OCI-LY1 (cell line): ENCODE measurements at regions not wholly inside any gene's neighbourhood (a gene's known extent, or its start where the extent isn't known, plus 50 kb on each side); places are given as distances from the start of the nearest gene placed in this dataset.

Experiments used
- H2AFZ ChIP-seq: fragments of 200-600 bp; sonication (generic), shearing (Covaris generic); 2 replicates; pipeline ENCODE4 v1.6.0; 2014; ENCODE audit warnings: antibody characterized with exemption, mild to moderate bottlenecking, low read length
- H3F3A ChIP-seq: fragments of 200-600 bp; sonication (generic), shearing (Covaris generic); 2 replicates; pipeline ENCODE4 v1.6.0; 2014; ENCODE audit warnings: mild to moderate bottlenecking, antibody characterized with exemption, low read length, moderate library complexity; ENCODE audit not compliant: insufficient read depth
- H3K27ac ChIP-seq: fragments of 200-600 bp; sonication (generic); 2 replicates; pipeline ENCODE4 v1.5.1; 2014; ENCODE audit warnings: low read length, mixed run types, mild to moderate bottlenecking, low read depth; ENCODE audit not compliant: poor library complexity, severe bottlenecking
- H3K27me3 ChIP-seq: fragments of 200-600 bp; sonication (generic); 2 replicates; pipeline ENCODE4 v1.6.0; 2014; ENCODE audit warnings: antibody characterized with exemption, mild to moderate bottlenecking, low read length, moderate library complexity; ENCODE audit not compliant: insufficient read depth
- H3K36me3 ChIP-seq: fragments of 200-600 bp; sonication (generic); 2 replicates; pipeline ENCODE4 v1.6.1; 2014; ENCODE audit warnings: mild to moderate bottlenecking, antibody characterized with exemption, low read length, moderate library complexity, mixed read lengths; ENCODE audit not compliant: insufficient read depth
- H3K4me1 ChIP-seq: fragments of 200-600 bp; sonication (generic); 2 replicates; pipeline ENCODE4 v1.5.1; 2014; ENCODE audit warnings: mild to moderate bottlenecking, low read length, moderate library complexity; ENCODE audit not compliant: insufficient read depth, severe bottlenecking
- H3K4me2 ChIP-seq: fragments of 200-600 bp; sonication (generic), shearing (Covaris generic); 2 replicates; pipeline ENCODE4 v1.6.1; 2014; ENCODE audit warnings: low read length
- H3K4me3 ChIP-seq: fragments of 200-600 bp; sonication (generic); 2 replicates; pipeline ENCODE4 v1.5.1; 2014; ENCODE audit warnings: low read length, low read depth, mild to moderate bottlenecking, mixed read lengths; ENCODE audit not compliant: poor library complexity, severe bottlenecking
- H3K79me2 ChIP-seq: fragments of 200-600 bp; shearing (Covaris generic); 2 replicates; pipeline ENCODE4 v1.6.1; 2016; ENCODE audit warnings: mixed run types, low read length, mixed read lengths; ENCODE audit not compliant: insufficient read depth
- H3K9ac ChIP-seq: fragments of 200-600 bp; sonication (generic), shearing (Covaris generic); 2 replicates; pipeline ENCODE4 v1.6.1; 2014; ENCODE audit warnings: mild to moderate bottlenecking, low read length, mixed read lengths
- H3K9me2 ChIP-seq: fragments of 200-600 bp; sonication (generic), shearing (Covaris generic); 2 replicates; pipeline ENCODE4 v1.6.1; 2014; ENCODE audit warnings: low read depth, mild to moderate bottlenecking, low read length, mixed read lengths
- H3K9me3 ChIP-seq: fragments of 200-600 bp; shearing (Covaris generic); 2 replicates; pipeline ENCODE4 v1.6.1; 2014; ENCODE audit warnings: low read length, mixed read lengths
- H4K20me1 ChIP-seq: fragments of 200-600 bp; sonication (generic), shearing (Covaris generic); 2 replicates; pipeline ENCODE4 v1.6.0; 2016; ENCODE audit warnings: mild to moderate bottlenecking, low read length; ENCODE audit not compliant: insufficient read depth
- EZH2 ChIP-seq: fragments of 200-600 bp; sonication (generic), shearing (Covaris generic); IDR thresholded peaks from 2 replicates; pipeline ENCODE4 v1.8.0; 2017; ENCODE audit warnings: borderline replicate concordance, mixed run types, mild to moderate bottlenecking, antibody characterized with exemption, low read length, moderate library complexity, mixed read lengths
- TF ChIP-seq, protein P1 (sequence below): fragments of 200-600 bp; sonication (generic), shearing (Covaris generic); IDR thresholded peaks from 2 replicates; pipeline ENCODE4 v1.5.1; 2017; ENCODE audit warnings: mild to moderate bottlenecking, antibody characterized with exemption, low read length, moderate library complexity, mixed read lengths

- Histone ChIP-seq H4K20me1 (no peaks in the 10 kb centered on the region), H2AFZ (no peak overlapping the region), H3K36me3 (no peaks in the 10 kb centered on the region), H3K4me1 (no peaks in the 10 kb centered on the region), H3K9me2 (no peaks in the 10 kb centered on the region), H3F3A (no peaks in the 10 kb centered on the region), H3K9me3 (no peaks in the 10 kb centered on the region), H3K9ac (no peak overlapping the region), H3K79me2 (no peaks in the 10 kb centered on the region), H3K27me3 (no peaks in the 10 kb centered on the region), H3K4me3 (no peak overlapping the region), H3K4me2 (no peak overlapping the region), H3K27ac (no peak overlapping the region)
- TF ChIP-seq, protein P1, sequence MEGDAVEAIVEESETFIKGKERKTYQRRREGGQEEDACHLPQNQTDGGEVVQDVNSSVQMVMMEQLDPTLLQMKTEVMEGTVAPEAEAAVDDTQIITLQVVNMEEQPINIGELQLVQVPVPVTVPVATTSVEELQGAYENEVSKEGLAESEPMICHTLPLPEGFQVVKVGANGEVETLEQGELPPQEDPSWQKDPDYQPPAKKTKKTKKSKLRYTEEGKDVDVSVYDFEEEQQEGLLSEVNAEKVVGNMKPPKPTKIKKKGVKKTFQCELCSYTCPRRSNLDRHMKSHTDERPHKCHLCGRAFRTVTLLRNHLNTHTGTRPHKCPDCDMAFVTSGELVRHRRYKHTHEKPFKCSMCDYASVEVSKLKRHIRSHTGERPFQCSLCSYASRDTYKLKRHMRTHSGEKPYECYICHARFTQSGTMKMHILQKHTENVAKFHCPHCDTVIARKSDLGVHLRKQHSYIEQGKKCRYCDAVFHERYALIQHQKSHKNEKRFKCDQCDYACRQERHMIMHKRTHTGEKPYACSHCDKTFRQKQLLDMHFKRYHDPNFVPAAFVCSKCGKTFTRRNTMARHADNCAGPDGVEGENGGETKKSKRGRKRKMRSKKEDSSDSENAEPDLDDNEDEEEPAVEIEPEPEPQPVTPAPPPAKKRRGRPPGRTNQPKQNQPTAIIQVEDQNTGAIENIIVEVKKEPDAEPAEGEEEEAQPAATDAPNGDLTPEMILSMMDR, result no peak
- no peak for TF ChIP-seq EZH2
These were observed 996.7 kb upstream of the CHORDC1 start for GRCh38 chr11:91219535-91219934.

DNA sequence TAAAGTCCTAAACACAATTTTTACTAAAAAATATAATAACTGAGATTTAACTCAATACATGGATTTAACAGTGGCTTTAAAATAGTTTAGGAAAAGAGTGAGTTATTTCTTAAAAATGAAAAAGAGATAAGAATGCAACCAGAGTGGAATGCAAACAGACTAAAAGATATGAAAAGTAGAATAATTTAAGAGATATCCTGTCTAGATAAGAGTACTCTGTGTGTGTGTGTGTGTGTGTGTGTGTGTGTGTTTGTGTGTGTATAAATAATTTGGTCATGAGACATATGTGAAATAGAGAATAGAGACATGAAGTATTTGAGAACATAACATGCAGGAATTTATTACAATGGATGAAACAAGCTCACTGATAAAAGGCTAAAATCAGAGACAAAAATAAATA, 986.9 kb upstream of the CHORDC1 start:
- no peaks in the 10 kb centered on the region for H4K20me1 ChIP-seq
- no peak overlapping the region for H3K4me3 ChIP-seq
- no peaks in the 10 kb centered on the region for H3K79me2 ChIP-seq
- no peak overlapping the region for H2AFZ ChIP-seq
- no peaks in the 10 kb centered on the region for H3K4me1 ChIP-seq
- no peaks in the 10 kb centered on the region for H3K9me2 ChIP-seq
- TF ChIP-seq, protein P1, result no peak
- no peak for TF ChIP-seq EZH2
- no peak overlapping the region for H3K4me2 ChIP-seq
- H3K9ac ChIP-seq, result no peak overlapping the region
- no peaks in the 10 kb centered on the region for H3K27me3 ChIP-seq
- H3F3A ChIP-seq, result no peaks in the 10 kb centered on the region
- H3K27ac ChIP-seq, result no peak overlapping the region
- H3K9me3 ChIP-seq, result no peaks in the 10 kb centered on the region
- H3K36me3 ChIP-seq, result no peaks in the 10 kb centered on the region

- Histone ChIP-seq H3K9me3 (no peaks in the 10 kb centered on the region), H3F3A (no peaks in the 10 kb centered on the region), H3K79me2 (no peaks in the 10 kb centered on the region), H3K4me3 (no peak overlapping the region), H4K20me1 (no peaks in the 10 kb centered on the region), H3K27me3 (no peaks in the 10 kb centered on the region), H2AFZ (no peak overlapping the region), H3K36me3 (no peaks in the 10 kb centered on the region), H3K9ac (no peak overlapping the region), H3K4me2 (no peak overlapping the region), H3K9me2 (no peaks in the 10 kb centered on the region), H3K27ac (no peak overlapping the region), H3K4me1 (no peaks in the 10 kb centered on the region)
- TF ChIP-seq EZH2, result no peak
- TF ChIP-seq, protein P1, result no peak
These were observed 986.5 kb upstream of the CHORDC1 start for GRCh38 chr11:91209306-91209705.
